22Rv1 (cell line): ENCODE measurements at regions not wholly inside any gene's neighbourhood (a gene's known extent, or its start where the extent isn't known, plus 50 kb on each side); places are given as distances from the start of the nearest gene placed in this dataset.

Experiments
- CTCF ChIP-seq: fragments of 450-650 bp; IDR thresholded peaks from 2 replicates; pipeline ENCODE4 v1.5.1; 2017; ENCODE audit warnings: mild to moderate bottlenecking
- ZFX ChIP-seq: fragments of 450-650 bp; IDR thresholded peaks from 2 replicates; pipeline ENCODE4 v1.6.1; 2017; ENCODE audit warnings: antibody characterized with exemption, borderline replicate concordance

- TF ChIP-seq CTCF: no peak
- no peak for TF ChIP-seq ZFX
Observed at GRCh38 chr1:214997685-214998084, 84.9 kb upstream of the KCNK2 start.
